Body of pancreas (tissue), 4 donors: ENCODE measurements at regions not wholly inside any gene's neighbourhood (a gene's known extent, or its start where the extent isn't known, plus 50 kb on each side); places are given as distances from the start of the nearest gene placed in this dataset.

Source experiments
- POLR2A ChIP-seq, 3 donors: fragments of 450-650 bp; IDR thresholded peaks; one replicate each; pipeline ENCODE4 v1.6.1; 2016; ENCODE audit warnings: antibody characterized with exemption in 3 of 3, mild to moderate bottlenecking in 2 of 3
- TF ChIP-seq, protein P1 (sequence below), 7 experiments: fragments of 450-650 bp in 4 of 7; fragments of 200-600 bp in 3 of 7; sonication (generic) in 3 of 7; IDR thresholded peaks; one replicate each; pipeline ENCODE4 v1.5.1; 2016 to 2019; ENCODE audit warnings: antibody characterized with exemption in 7 of 7

GRCh38 chr11:111119751-111120150 is 125.8 kb upstream of the POU2AF2 start:
- TF ChIP-seq, protein P1, sequence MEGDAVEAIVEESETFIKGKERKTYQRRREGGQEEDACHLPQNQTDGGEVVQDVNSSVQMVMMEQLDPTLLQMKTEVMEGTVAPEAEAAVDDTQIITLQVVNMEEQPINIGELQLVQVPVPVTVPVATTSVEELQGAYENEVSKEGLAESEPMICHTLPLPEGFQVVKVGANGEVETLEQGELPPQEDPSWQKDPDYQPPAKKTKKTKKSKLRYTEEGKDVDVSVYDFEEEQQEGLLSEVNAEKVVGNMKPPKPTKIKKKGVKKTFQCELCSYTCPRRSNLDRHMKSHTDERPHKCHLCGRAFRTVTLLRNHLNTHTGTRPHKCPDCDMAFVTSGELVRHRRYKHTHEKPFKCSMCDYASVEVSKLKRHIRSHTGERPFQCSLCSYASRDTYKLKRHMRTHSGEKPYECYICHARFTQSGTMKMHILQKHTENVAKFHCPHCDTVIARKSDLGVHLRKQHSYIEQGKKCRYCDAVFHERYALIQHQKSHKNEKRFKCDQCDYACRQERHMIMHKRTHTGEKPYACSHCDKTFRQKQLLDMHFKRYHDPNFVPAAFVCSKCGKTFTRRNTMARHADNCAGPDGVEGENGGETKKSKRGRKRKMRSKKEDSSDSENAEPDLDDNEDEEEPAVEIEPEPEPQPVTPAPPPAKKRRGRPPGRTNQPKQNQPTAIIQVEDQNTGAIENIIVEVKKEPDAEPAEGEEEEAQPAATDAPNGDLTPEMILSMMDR (IDR thresholded peaks at IDR 0.05): no peak
- no peak for TF ChIP-seq POLR2A (IDR thresholded peaks at IDR 0.05)
